Stimulated activated CD4-positive, alpha-beta T cell treated with anti-CD3 and anti-CD28 coated beads, Interleukin-4, amount 100 ng/mL, for 48 hours (primary cell): ENCODE measurements at regions not wholly inside any gene's neighbourhood (a gene's known extent, or its start where the extent isn't known, plus 50 kb on each side); places are given as distances from the start of the nearest gene placed in this dataset.
"Not testable (repeated sequence)": the region's sequence is repeated elsewhere in the genome, so short reads cannot be mapped to it uniquely, and the experiment has no call there.

Experiments used
- DNase-seq, 2 donors: peaks; one replicate each; pipeline ENCODE4 v3.0.0-alpha.2; 2020; ENCODE audit warnings: low read depth in 2 of 2

DNA sequence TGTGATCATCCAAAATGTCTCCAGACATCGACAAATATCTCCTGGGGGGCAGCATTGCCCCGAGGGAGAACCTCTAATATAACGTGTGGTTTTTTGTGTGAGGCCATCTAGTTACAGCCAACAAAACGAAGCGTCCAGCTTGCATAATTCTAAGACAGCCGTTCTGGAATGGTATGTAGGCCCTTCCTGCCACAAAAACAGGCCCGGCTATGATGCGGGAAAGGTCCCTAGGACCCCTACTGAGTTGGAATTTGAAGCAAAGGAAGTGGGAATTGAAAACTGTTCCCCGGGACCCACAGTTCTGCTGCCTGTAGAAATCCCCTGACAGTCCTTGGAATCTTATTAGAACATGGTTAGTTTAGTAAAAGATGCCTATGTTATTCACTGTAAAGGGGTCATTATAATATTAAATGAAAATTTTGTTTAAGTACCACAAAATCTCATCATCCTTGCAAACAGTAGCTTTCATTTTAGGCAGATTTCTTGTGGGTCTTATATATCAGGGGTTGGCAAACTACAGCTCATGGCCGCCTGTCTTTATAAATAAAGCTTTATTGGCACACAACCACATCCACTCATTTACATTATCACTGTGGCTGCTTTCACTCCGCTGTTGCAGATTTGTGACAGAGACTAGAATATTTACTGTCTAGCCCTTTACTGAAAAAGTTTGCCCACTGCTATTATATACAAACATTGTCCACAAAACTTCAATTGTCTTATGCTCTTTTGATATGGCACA, 70.7 kb downstream of the MSX2 start:
- DNase-seq, result no peak

DNA sequence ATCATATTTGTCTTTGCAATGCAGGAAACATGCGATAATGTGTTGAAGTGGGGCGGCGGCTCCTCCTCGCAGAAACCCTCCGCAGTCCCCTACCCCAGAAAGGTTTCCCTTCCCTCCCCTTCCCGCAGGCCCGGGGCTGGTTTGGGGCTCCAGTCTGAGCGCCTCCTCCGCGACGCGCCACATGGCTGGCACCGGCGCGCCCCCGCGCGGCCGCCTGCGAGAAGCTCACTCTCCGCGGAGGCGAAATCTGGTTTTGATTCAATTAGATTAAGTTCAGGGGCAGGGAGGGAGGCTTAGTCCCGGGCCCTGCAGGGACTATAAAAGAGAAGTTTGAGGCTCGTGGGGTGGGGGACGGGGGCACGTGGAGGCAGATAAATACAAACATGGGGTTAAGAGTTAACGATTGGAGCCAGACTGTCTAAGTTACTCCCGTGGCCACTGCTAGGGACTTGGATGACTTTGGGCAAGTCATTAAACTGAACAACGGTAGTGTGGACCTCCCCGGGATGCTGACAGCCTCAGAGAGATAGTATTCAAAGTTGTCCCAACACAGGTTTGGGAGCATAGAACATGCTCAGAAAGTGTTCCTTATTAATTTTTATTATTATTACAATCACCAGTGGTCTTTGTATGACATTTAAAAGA, 69.4 kb downstream of the MSX2 start:
- DNase-seq, result peak; percentile 37 to 38

DNA sequence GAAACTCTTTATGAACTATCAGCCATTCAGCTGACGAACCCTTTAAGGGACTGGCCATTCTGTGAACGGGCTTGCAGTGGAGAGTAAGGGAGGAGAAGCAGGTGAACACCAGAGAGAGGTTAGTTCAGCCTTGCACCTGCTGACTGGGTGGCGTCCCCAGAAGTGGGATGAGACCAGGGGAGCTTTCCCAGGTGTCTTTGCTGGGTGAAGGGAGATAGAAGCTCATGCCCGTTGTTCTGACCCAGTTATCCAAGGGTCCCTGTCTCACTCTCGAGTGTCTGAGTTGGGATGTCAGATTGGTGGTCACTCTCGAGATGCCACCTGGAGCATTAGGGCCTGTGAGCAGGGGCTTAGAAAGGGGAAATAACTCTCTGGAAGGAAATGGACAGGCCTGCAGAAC, 68.7 kb downstream of the MSX2 start:
- DNase-seq, result no peak

DNA sequence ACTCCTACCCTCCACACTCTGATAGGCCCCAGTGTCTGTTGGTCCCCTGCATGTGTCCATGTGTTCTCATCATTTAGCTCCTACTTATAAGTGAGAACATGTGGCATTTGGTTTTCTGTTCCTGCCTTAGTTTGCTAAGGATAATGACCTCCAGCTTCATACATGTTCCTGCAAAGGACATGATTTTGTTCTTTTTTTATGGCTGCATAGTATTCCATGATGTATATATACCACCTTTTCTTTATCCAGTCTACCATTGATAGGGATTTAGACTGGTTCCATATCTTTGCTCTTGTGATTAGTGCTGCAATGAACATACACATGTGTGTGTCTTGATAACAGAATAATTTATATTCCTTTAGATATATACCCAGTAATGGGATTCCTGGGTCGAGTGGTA, 67.9 kb downstream of the MSX2 start:
- DNase-seq, result not testable (repeated sequence)

DNA sequence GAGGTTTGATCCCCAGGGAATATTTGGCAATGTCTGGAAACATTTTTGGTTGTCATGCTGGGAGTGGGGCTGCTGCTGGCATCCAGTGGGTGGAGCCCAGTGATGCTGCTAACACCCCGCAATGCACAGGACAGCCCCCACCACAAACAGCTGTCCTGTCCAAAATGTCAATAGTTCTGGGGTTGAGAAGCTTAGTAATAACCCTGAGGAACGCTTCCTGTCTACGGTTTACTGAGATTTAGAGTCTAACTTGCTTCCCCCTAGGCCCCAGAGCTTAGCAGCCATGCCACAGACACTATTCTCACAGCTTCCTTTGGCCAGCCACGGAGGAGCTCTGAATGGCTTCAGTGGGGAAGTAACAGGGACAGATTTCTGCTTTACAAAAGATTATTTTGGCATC, 66.5 kb downstream of the MSX2 start:
- DNase-seq, result no peak

DNA sequence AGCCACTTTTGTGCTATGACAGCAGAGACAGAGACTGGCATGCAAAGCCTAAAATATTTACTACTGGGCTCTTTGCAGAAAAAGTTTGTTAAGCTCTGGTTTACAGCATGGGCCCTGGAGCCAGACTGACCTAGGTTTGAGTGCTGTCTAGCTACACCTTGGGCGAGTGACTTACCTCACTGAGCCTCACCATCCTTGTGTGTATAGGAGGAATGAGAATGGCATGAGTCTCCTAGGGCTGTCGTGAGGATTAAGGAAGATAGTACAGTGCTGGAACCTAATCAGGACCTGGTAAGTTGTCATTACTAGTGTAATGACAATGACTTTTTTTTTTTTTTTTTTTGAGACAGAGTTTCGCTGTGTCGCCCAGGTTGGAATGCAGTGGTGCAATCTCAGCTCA, 65.2 kb downstream of the MSX2 start:
- DNase-seq, result no peak

DNA sequence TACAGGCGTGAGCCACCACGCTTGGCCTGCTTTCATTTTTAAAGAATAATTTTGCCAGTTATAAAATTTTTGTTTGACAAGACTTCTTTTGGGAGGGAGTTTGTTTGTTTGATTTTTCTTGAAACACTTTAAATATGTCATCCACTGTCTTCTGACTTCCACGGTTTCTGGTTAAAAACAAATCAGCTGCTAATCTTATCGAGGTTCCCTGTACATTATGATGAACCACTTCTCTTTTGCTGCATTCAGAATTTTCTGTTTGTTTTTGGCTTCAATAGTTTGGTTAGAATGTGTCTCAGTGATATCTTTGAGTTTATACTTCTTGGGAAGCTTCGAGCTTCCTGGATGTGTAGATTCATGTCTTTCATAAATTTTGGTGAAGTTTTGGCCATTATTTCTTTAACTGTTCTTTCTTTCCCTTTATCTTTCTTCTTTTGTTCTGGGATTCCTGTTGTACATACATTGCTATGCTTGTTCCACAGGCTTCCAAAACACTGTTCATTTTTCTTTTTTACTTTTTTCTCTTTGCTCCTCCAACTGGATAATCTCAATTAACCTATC, 60.8 kb downstream of the MSX2 start:
- DNase-seq, result no peak
